ENCODE measurements at regions not wholly inside any gene's neighbourhood (a gene's known extent, or its start where the extent isn't known, plus 50 kb on each side); places are given as distances from the start of the nearest gene placed in this dataset.
"Not testable (repeated sequence)": the region's sequence is repeated elsewhere in the genome, so short reads cannot be mapped to it uniquely, and the experiment has no call there.

GRCh38 chr12:5262450-5262849 lies 169.5 kb upstream of the NTF3 start:
- DNase-seq (ENCODE audit: low read depth) = no peak

GRCh38 chr12:5262885-5263284 lies 169.0 kb upstream of the NTF3 start:
- no peak for DNase-seq (ENCODE audit: low read depth)

- DNase-seq (ENCODE audit: low read depth) = no peak
Observed at GRCh38 chr12:5264006-5264405, 167.9 kb upstream of the NTF3 start.

- no peak for DNase-seq (ENCODE audit: low read depth)
Observed at GRCh38 chr12:5267603-5268423, 164.1 kb upstream of the NTF3 start.

GRCh38 chr12:5268424-5269210 lies 163.3 kb upstream of the NTF3 start:
- no peak for DNase-seq (ENCODE audit: low read depth)

GRCh38 chr12:5269846-5270245 lies 162.1 kb upstream of the NTF3 start:
- no peak for DNase-seq (ENCODE audit: low read depth)

- DNase-seq (ENCODE audit: low read depth) = no peak
Observed at GRCh38 chr12:5272018-5272785, 159.7 kb upstream of the NTF3 start.

- DNase-seq (ENCODE audit: low read depth) = no peak
Observed at GRCh38 chr12:5273709-5274108, 158.2 kb upstream of the NTF3 start.

- no peak for DNase-seq (ENCODE audit: low read depth)
Observed at GRCh38 chr12:5276327-5276880, 155.5 kb upstream of the NTF3 start.

GRCh38 chr12:5280086-5280485 lies 151.8 kb upstream of the NTF3 start:
- DNase-seq (ENCODE audit: low read depth) = no peak

GRCh38 chr12:5290368-5290767 lies 141.5 kb upstream of the NTF3 start:
- not testable (repeated sequence) for DNase-seq (ENCODE audit: low read depth)

- DNase-seq (ENCODE audit: low read depth) = no peak
Observed at GRCh38 chr12:5292651-5293050, 139.3 kb upstream of the NTF3 start.

- no peak for DNase-seq (ENCODE audit: low read depth)
Observed at GRCh38 chr12:5293773-5294172, 138.1 kb upstream of the NTF3 start.

GRCh38 chr12:5294274-5295070 lies 137.4 kb upstream of the NTF3 start:
- no peak for DNase-seq (ENCODE audit: low read depth)

GRCh38 chr12:5295151-5295550 lies 136.8 kb upstream of the NTF3 start:
- DNase-seq (ENCODE audit: low read depth) = no peak

GRCh38 chr12:5295996-5296395 lies 135.9 kb upstream of the NTF3 start:
- no peak for DNase-seq (ENCODE audit: low read depth)

- DNase-seq (ENCODE audit: low read depth) = no peak
Observed at GRCh38 chr12:5301539-5301938, 130.4 kb upstream of the NTF3 start.

- DNase-seq (ENCODE audit: low read depth) = no peak
Observed at GRCh38 chr12:5305425-5305824, 126.5 kb upstream of the NTF3 start.

GRCh38 chr12:5305886-5306545 lies 125.9 kb upstream of the NTF3 start:
- no peak for DNase-seq (ENCODE audit: low read depth)

- no peak for DNase-seq (ENCODE audit: low read depth)
Observed at GRCh38 chr12:5307065-5307464, 124.8 kb upstream of the NTF3 start.

GRCh38 chr12:5308216-5308615 lies 123.7 kb upstream of the NTF3 start:
- DNase-seq (ENCODE audit: low read depth) = no peak

Data from renal cortical epithelial cell (primary cell).